Endodermal cell (in vitro differentiated cells): ENCODE measurements at regions not wholly inside any gene's neighbourhood (a gene's known extent, or its start where the extent isn't known, plus 50 kb on each side); places are given as distances from the start of the nearest gene placed in this dataset.
A peak's percentile ranks its signal among the peaks of the same experiment; 100 is the strongest.

Experiments used
- DNase-seq: peaks from one replicate; pipeline ENCODE4 v3.0.0-alpha.2; 2017
- H3K27ac ChIP-seq: 2 replicates; pipeline ENCODE4 v1.5.1; 2013; ENCODE audit warnings: mild to moderate bottlenecking, low read depth, low read length, moderate library complexity
- H3K27me3 ChIP-seq: 2 replicates; pipeline ENCODE4 v1.6.1; 2013; ENCODE audit warnings: mild to moderate bottlenecking, low read length, moderate library complexity; ENCODE audit not compliant: insufficient read depth, control insufficient read depth, poor library complexity, severe bottlenecking
- H3K36me3 ChIP-seq: 2 replicates; pipeline ENCODE4 v1.7.0; 2013; ENCODE audit warnings: mild to moderate bottlenecking, low read length, moderate library complexity; ENCODE audit not compliant: control insufficient read depth, insufficient read depth
- H3K4me1 ChIP-seq: one replicate; pipeline ENCODE4 v1.7.0; 2013; ENCODE audit warnings: low read length; ENCODE audit not compliant: control insufficient read depth, insufficient read depth
- H3K4me3 ChIP-seq: 2 replicates; pipeline ENCODE4 v1.5.1; 2013; ENCODE audit warnings: mild to moderate bottlenecking, low read length, moderate library complexity
- H3K9ac ChIP-seq: 2 replicates; pipeline ENCODE4 v1.6.1; 2013; ENCODE audit warnings: mild to moderate bottlenecking, low read length, moderate library complexity; ENCODE audit not compliant: poor library complexity, severe bottlenecking; ENCODE audit errors: extremely low read depth
- H3K9me3 ChIP-seq: 2 replicates; pipeline ENCODE4 v1.6.1; 2013; ENCODE audit warnings: mild to moderate bottlenecking, low read length, moderate library complexity; ENCODE audit not compliant: control insufficient read depth
- H3K27ac Mint-ChIP-seq: 2 replicates; pipeline ENCODE4 v1.8.0; 2020; ENCODE audit warnings: mixed read lengths
- H3K27me3 Mint-ChIP-seq: 2 replicates; pipeline ENCODE4 v1.8.0; 2021; ENCODE audit warnings: mild to moderate bottlenecking, mixed read lengths; ENCODE audit not compliant: insufficient read depth
- H3K36me3 Mint-ChIP-seq: 2 replicates; pipeline ENCODE4 v1.8.0; 2020; ENCODE audit warnings: low read depth, mixed read lengths
- H3K4me1 Mint-ChIP-seq: 2 replicates; pipeline ENCODE4 v1.8.0; 2020; ENCODE audit warnings: mixed read lengths
- H3K4me3 Mint-ChIP-seq: 2 replicates; pipeline ENCODE4 v1.8.0; 2020; ENCODE audit warnings: mild to moderate bottlenecking, moderate library complexity, mixed read lengths
- H3K9me3 Mint-ChIP-seq: 2 replicates; pipeline ENCODE4 v1.8.0; 2020; ENCODE audit warnings: mild to moderate bottlenecking, mixed read lengths
- CTCF ChIP-seq: fragments of 200-600 bp; sonication (generic); conservative IDR thresholded peaks from 2 replicates; pipeline ENCODE4 v1.5.0; 2021; ENCODE audit warnings: antibody characterized with exemption, mild to moderate bottlenecking
- WGBS, 2 experiments: methylation state at CpG; one replicate each; pipeline versions ENCODE4 v1.1.5 to v1.1.7; 2013; ENCODE audit warnings: missing lambda C conversion rate in 2 of 2, mixed read lengths in 1 of 2; ENCODE audit not compliant: insufficient coverage in 1 of 2, insufficient read length in 1 of 2; 5-methylcytosine and 5-hydroxymethylcytosine counted together

- H3K4me3 ChIP-seq = no peak overlapping the region
- no peak overlapping the region for H3K9ac ChIP-seq
- DNase-seq = no peak
- Mint-ChIP-seq H3K27ac (no peak overlapping the region), H3K36me3 (no peaks in the 10 kb centered on the region), H3K4me3 (no peak overlapping the region), H3K9me3 (no peaks in the 10 kb centered on the region), H3K4me1 (peaks cover 16% of the 10 kb centered on the region), H3K27me3 (no peaks in the 10 kb centered on the region)
- no peaks in the 10 kb centered on the region for H3K36me3 ChIP-seq
- TF ChIP-seq CTCF = no peak
- H3K27ac ChIP-seq = no peak overlapping the region
- 93% methylated on average over 17 to 23 of the region's 23 CpGs for WGBS, 2 experiments
- H3K27me3 ChIP-seq = no peaks in the 10 kb centered on the region
- H3K4me1 ChIP-seq = peaks cover 11% of the 10 kb centered on the region
- H3K9me3 ChIP-seq = no peaks in the 10 kb centered on the region
These were observed 117.3 kb upstream of the PCBD1 start for GRCh38 chr10:71005337-71006305.

GRCh38 chr10:71006506-71006905 lies 118.1 kb upstream of the PCBD1 start:
- H3K36me3 ChIP-seq = no peaks in the 10 kb centered on the region
- WGBS, 2 experiments = 41 to 60% methylated on average over 1 to 4 of the region's 4 CpGs

GRCh38 chr10:71007516-71007915 lies 119.2 kb upstream of the PCBD1 start:
- TF ChIP-seq CTCF = no peak
- H3K4me1 ChIP-seq = peaks cover 22% of the 10 kb centered on the region
- Mint-ChIP-seq H3K4me1 (peaks cover 35% of the 10 kb centered on the region), H3K4me3 (no peak overlapping the region), H3K9me3 (no peaks in the 10 kb centered on the region), H3K36me3 (no peaks in the 10 kb centered on the region), H3K27ac (no peak overlapping the region), H3K27me3 (no peaks in the 10 kb centered on the region)
- DNase-seq = no peak
- H3K9me3 ChIP-seq = no peaks in the 10 kb centered on the region
- H3K27ac ChIP-seq = no peak overlapping the region
- no peaks in the 10 kb centered on the region for H3K27me3 ChIP-seq
- no peak overlapping the region for H3K9ac ChIP-seq
- no peak overlapping the region for H3K4me3 ChIP-seq
- 91 to 95% methylated on average over 4 of the region's 4 CpGs for WGBS, 2 experiments
- H3K36me3 ChIP-seq = no peaks in the 10 kb centered on the region

More at GRCh38 chr10:71006506-71006905, 118.1 kb upstream of the PCBD1 start:
- H3K4me3 Mint-ChIP-seq = peak overlapping the region; percentile 7
- Histone ChIP-seq H3K27ac (no peak overlapping the region), H3K9me3 (no peaks in the 10 kb centered on the region), H3K27me3 (no peaks in the 10 kb centered on the region), H3K4me3 (no peak overlapping the region), H3K4me1 (peaks cover 16% of the 10 kb centered on the region), H3K9ac (no peak overlapping the region)
- peaks cover 25% of the 10 kb centered on the region for H3K4me1 Mint-ChIP-seq
- DNase-seq = peak; percentile 73
- peak overlapping the region; percentile 24 for H3K27ac Mint-ChIP-seq
- no peaks in the 10 kb centered on the region for H3K9me3 Mint-ChIP-seq
- TF ChIP-seq CTCF = no peak
- no peaks in the 10 kb centered on the region for H3K36me3 Mint-ChIP-seq
- H3K27me3 Mint-ChIP-seq = no peaks in the 10 kb centered on the region
